ENCODE measurements at regions not wholly inside any gene's neighbourhood (a gene's known extent, or its start where the extent isn't known, plus 50 kb on each side); places are given as distances from the start of the nearest gene placed in this dataset.
A peak's percentile ranks its signal among the peaks of the same experiment; 100 is the strongest.

GRCh38 chr6:25089442-25089841, 153.7 kb upstream of the RIPOR2 start:
- Histone ChIP-seq H2AFZ (replicated peaks; ENCODE audit: low read length, poor library complexity) (peak overlapping the region; percentile 9), H3K56ac (ENCODE audit: extremely low read depth, insufficient read depth, low read length) (no peak overlapping the region), H3K36me3 (ENCODE audit: control insufficient read depth, insufficient read depth, low read length) (no peaks in the 10 kb centered on the region), H3K4ac (ENCODE audit: low read depth, low read length) (no peak overlapping the region), H3K9ac (ENCODE audit: low read depth, low read length) (no peak overlapping the region), H3K4me2 (ENCODE audit: low read depth, low read length) (no peak overlapping the region), H3K27me3 (ENCODE audit: control insufficient read depth, insufficient read depth, low read length) (no peaks in the 10 kb centered on the region), H3K27ac (ENCODE audit: insufficient read depth, low read length) (no peak overlapping the region), H3K4me1 (ENCODE audit: control insufficient read depth, insufficient read depth, low read length) (peaks cover 7% of the 10 kb centered on the region; the same call in 1 of the 2 replicates), H2AK9ac (replicated peaks; ENCODE audit: low read depth, low read length, poor library complexity) (no peak overlapping the region), H3K9me3 (ENCODE audit: control insufficient read depth, insufficient read depth, low read length) (no peaks in the 10 kb centered on the region), H3K23ac (ENCODE audit: low read depth, low read length) (0 out of 2 replicates have a peak overlapping the region, but pooled peaks have one; percentile 20), H3K4me3 (ENCODE audit: insufficient read depth, low read depth, low read length) (no peak overlapping the region), H4K8ac (ENCODE audit: low read depth in 2 of 2, low read length in 2 of 2) (0 out of 4 replicates have a peak overlapping the region, but pooled peaks of 1 of the 2 experiments have one; percentile 25), H2BK120ac (ENCODE audit: low read depth, low read length) (no peak overlapping the region; the same call in 1 of the 2 replicates), H4K20me1 (ENCODE audit: insufficient read depth, low read length) (no peaks in the 10 kb centered on the region), H3K9me1 (ENCODE audit: insufficient read depth, low read length) (no peaks in the 10 kb centered on the region), H3K18ac (ENCODE audit: low read depth, low read length) (no peak overlapping the region), H4K91ac (ENCODE audit: insufficient read depth, low read depth, low read length) (no peak overlapping the region), H3K14ac (replicated peaks; ENCODE audit: low read depth, low read length) (no peak overlapping the region; the same call in 1 of the 2 replicates), H2BK15ac (ENCODE audit: low read depth, low read length) (no peak overlapping the region; the same call in 2 of the 3 replicates), H2BK5ac (ENCODE audit: low read depth, low read length, poor library complexity, severe bottlenecking) (no peak overlapping the region), H3K79me1 (ENCODE audit: low read depth in 1 of 2, low read length in 2 of 2) (no peaks in the 10 kb centered on the region), H2AK5ac (ENCODE audit: low read depth, low read length) (peak overlapping the region; percentile 8; the same call in 1 of the 2 replicates), H4K5ac (ENCODE audit: low read depth, low read length) (no peak overlapping the region), H2BK20ac (ENCODE audit: low read depth, low read length) (peak overlapping the region; percentile 58; the same call in 1 of the 2 replicates)
- CTCF ChIA-PET: interaction anchor here (1.4 kb wide), 1 partner anchor 18 kb away, joined by 4 read pairs; no protein-coding TSS in a partner anchor
- in situ Hi-C loops (cut with MboI; ENCODE audit: low sequenced_read_pairs): no loop called here
- dilution Hi-C loops (cut with HindIII; ENCODE audit: low sequenced_read_pairs, unreplicated experiment): loop anchor here (25.0 kb wide), 1 partner anchor 252 kb away; no protein-coding TSS in a partner anchor
- WGBS, 2 experiments (ENCODE audit: extremely low coverage in 2 of 2, insufficient read length in 1 of 2): no CpG with 5 or more reads among the region's 2 CpGs
- BruUV-seq (replicated peaks): no TSS peak
- intact Hi-C loops (cut with micrococcal nuclease): no loop called here
- POLR2A ChIA-PET (ENCODE audit: unreplicated experiment): no interaction called here
- TF ChIP-seq NFE2L2 (IDR thresholded peaks at IDR 0.05; ENCODE audit: low read depth, low read length) (no peak), CHD1 (IDR thresholded peaks at IDR 0.05; ENCODE audit: low read depth, low read length) (no peak), RCOR1 (IDR thresholded peaks at IDR 0.05; ENCODE audit: insufficient replicate concordance, low read length) (no peak), SMC3 (IDR thresholded peaks at IDR 0.05; ENCODE audit: low read depth, low read length) (no peak), FOS (IDR thresholded peaks at IDR 0.05; ENCODE audit: low read depth, low read length) (no peak), ELK1 (IDR thresholded peaks at IDR 0.05; ENCODE audit: borderline replicate concordance, low read depth, low read length) (no peak), USF2 (IDR thresholded peaks at IDR 0.05; ENCODE audit: low read depth, low read length) (no peak), CTCF (conservative IDR thresholded peaks at IDR 0.05; ENCODE audit: low read depth, low read length) (no peak), MAFK (IDR thresholded peaks at IDR 0.05; ENCODE audit: low read depth, low read length) (no peak), RAD21 (IDR thresholded peaks at IDR 0.05; ENCODE audit: low read length) (no peak), POLR2A (IDR thresholded peaks at IDR 0.05; ENCODE audit: low read depth, low read length) (no peak), MXI1 (IDR thresholded peaks at IDR 0.05; ENCODE audit: borderline replicate concordance, low read depth, low read length) (no peak), MAZ (IDR thresholded peaks at IDR 0.05; ENCODE audit: borderline replicate concordance, low read depth, low read length) (no peak), RFX5 (IDR thresholded peaks at IDR 0.05; ENCODE audit: low read depth, low read length) (no peak), BHLHE40 (IDR thresholded peaks at IDR 0.05; ENCODE audit: low read depth, low read length) (no peak), CEBPB (IDR thresholded peaks at IDR 0.05; ENCODE audit: low read depth, low read length) (no peak)
- peak; percentile 11 for DNase-seq
- no peak for ATAC-seq (ENCODE audit: low read depth)

Data from IMR-90 (cell line).